EL (cell line): ENCODE measurements at regions not wholly inside any gene's neighbourhood (a gene's known extent, or its start where the extent isn't known, plus 50 kb on each side); places are given as distances from the start of the nearest gene placed in this dataset.
A peak's percentile ranks its signal among the peaks of the same experiment; 100 is the strongest.
"Not testable (repeated sequence)": the region's sequence is repeated elsewhere in the genome, so short reads cannot be mapped to it uniquely, and the experiment has no call there.

ENCODE experiments used
- DNase-seq: peaks from one replicate; pipeline ENCODE4 v3.0.0-alpha.2; 2016

DNA sequence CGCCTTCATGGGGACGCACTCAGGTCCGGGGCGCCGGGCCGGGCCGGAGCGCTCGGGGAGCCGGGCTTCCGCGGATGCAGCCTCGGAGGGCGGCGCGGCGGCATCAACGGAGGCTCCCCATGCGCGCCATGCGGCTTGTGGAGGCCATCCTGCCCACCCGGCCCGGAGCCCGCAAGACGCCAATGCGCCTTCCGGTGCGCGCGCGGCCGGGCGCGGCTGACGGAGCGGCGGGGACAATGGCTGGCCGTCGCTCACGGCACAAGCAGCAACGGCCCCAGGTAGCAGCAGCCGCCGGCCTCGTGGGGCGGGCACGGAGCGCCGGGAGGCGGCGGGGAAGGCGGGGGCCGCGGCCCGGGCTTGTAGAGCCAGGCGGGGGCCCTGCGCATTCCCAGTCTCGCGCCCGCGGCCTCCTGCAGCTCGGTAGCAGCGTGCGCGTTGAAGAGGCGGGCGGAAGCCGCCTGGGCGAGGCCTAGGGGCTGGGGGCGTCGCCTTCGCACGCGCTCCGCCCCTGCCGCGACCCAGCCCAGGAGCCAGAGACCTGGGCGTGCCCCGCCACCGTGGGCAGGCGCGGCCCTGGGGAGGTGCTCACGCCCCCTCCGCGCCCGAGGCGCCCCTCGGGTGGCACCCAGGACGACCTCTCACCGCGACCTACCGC is 168.6 kb upstream of the PRKX start:
- not testable (repeated sequence) for DNase-seq

GRCh38 chrX:3881255-3881895 is 167.9 kb upstream of the PRKX start:
- not testable (repeated sequence) for DNase-seq

- DNase-seq = not testable (repeated sequence)
These were observed 162.9 kb upstream of the PRKX start for GRCh38 chrX:3876393-3876792.

GRCh38 chrX:3875638-3876037 is 162.2 kb upstream of the PRKX start:
- DNase-seq = not testable (repeated sequence)

DNA sequence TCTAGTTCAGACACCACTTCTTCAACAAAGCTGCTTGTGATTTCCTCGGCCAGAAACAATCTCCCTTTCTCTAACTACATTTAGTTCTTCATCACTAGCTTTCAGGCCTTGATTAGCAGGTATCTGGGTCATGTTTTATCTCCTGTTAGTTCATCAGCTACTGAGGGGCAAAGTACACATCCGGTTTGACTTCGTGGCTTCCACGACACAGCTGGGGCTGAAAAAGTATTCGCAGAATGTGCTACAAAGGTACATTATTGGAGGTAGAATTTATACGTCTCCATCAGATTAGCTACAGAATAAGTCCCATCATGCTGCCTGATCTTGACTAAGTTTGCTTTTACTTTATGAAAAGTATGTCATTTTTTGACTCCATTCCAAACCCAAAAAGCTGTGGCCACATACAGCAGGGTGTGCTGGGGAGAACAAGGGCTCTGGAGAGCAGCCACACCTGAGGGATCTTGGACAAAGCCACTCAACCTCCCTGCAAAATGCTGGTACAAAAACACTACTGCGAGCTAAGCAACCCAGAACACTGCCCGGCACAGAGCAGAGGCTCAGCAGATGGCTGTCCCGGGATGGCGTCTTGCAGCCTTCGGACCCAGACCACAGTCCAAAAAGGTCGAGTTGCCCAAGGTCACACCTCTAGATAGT is 158.9 kb upstream of the PRKX start:
- not testable (repeated sequence) for DNase-seq

- DNase-seq = not testable (repeated sequence)
These were observed 153.8 kb upstream of the PRKX start for GRCh38 chrX:3867067-3867831.

DNA sequence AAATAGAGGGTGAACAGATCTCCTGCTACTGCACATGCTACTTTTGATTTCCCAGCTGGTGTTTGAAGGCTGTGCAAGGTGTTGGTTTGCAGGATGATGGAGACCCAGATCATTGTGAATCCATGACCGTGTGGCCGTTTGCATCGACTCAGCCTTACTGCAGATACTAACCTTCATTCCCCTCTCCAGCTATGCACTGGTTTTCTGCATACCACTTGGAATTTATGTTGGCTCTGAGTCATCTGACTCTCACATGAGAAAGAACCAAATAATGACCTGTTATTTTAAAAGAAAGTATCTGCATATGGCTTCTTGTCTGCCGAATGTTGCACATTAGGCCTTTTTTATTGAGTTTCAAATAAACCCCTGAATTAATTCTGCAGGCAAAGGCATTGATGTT is 144.9 kb upstream of the PRKX start:
- not testable (repeated sequence) for DNase-seq

DNA sequence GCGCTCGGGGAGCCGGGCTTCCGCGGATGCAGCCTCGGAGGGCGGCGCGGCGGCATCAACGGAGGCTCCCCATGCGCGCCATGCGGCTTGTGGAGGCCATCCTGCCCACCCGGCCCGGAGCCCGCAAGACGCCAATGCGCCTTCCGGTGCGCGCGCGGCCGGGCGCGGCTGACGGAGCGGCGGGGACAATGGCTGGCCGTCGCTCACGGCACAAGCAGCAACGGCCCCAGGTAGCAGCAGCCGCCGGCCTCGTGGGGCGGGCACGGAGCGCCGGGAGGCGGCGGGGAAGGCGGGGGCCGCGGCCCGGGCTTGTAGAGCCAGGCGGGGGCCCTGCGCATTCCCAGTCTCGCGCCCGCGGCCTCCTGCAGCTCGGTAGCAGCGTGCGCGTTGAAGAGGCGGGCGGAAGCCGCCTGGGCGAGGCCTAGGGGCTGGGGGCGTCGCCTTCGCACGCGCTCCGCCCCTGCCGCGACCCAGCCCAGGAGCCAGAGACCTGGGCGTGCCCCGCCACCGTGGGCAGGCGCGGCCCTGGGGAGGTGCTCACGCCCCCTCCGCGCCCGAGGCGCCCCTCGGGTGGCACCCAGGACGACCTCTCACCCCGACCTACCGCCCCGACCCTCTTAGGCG is 130.2 kb upstream of the PRKX start:
- DNase-seq = not testable (repeated sequence)

- DNase-seq = not testable (repeated sequence)
These were observed 129.5 kb upstream of the PRKX start for GRCh38 chrX:3842822-3843521.

GRCh38 chrX:3838754-3839153 is 125.3 kb upstream of the PRKX start:
- not testable (repeated sequence) for DNase-seq

GRCh38 chrX:3837958-3838643 is 124.7 kb upstream of the PRKX start:
- DNase-seq = not testable (repeated sequence)

DNA sequence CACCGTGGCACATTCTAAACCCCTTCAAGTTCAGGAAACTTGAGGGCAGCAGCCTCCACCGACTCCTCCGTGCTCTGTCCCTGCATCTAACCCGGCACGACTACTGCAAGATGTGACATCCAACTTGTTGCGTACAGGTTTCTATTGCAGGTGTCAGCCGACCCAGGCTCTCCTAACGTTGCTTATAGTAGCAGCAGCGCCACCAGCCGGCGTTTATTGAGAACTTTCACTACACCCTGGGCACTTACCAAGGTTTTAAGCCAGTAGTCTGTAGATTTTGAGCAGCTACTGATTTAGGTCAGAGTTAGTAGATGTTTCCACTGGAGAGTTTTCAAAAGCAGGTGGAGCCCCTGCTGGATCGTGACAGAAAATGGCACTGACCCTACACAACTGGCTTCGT is 123.8 kb upstream of the PRKX start:
- DNase-seq = not testable (repeated sequence)

GRCh38 chrX:3833761-3834542 is 120.5 kb upstream of the PRKX start:
- DNase-seq = not testable (repeated sequence)

- not testable (repeated sequence) for DNase-seq
These were observed 116.6 kb upstream of the PRKX start for GRCh38 chrX:3830020-3830419.

DNA sequence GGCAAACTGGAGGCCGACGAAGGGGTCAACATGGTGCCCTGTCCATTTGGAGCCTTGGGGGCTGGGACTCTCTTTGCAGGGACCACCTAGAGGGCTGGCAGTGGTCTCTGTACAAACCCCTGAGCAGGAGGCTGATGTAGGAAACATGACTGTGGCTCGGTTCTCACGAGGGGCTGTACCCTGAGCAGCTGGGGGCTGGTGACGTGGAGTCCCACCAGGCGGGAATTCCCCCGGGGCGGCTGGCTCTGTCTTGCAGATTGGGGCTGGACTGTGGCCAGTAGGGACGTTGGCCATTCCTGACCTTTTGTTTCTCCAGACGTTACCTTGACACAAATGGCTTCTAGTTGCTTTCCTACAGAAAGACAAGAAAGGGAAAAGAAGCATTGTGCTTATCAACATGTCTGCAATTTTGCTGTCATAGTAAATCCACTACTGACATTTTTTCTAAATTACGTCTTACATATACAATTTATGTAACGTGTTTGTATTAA is 115.6 kb upstream of the PRKX start:
- not testable (repeated sequence) for DNase-seq

- not testable (repeated sequence) for DNase-seq
These were observed 115.1 kb upstream of the PRKX start for GRCh38 chrX:3828378-3829040.

DNA sequence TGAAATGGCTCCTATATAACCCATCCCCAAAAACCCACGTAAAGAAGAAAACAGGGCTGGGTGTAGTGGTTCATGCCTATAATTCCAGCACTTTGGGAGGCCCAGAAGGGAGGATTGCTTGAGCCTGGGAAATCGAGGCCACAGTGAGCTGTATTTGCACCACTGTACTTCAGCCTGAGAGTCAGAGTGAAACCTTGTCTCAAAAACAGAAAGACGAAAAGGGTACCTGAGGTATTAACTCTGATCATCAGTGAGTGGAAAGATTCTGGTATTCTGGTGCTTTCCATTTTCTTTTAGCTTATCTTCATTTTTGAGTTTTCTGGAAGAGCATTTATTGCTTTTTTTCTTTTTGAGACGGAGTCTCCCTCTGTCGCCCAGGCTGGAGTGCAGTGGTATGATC is 110.6 kb upstream of the PRKX start:
- not testable (repeated sequence) for DNase-seq

- peak; percentile 77 for DNase-seq
These were observed 106.7 kb upstream of the PRKX start for GRCh38 chrX:3820167-3820566.

- DNase-seq = not testable (repeated sequence)
These were observed 104.0 kb upstream of the PRKX start for GRCh38 chrX:3817480-3817879.
